Panc1 (cell line): ENCODE measurements at regions not wholly inside any gene's neighbourhood (a gene's known extent, or its start where the extent isn't known, plus 50 kb on each side); places are given as distances from the start of the nearest gene placed in this dataset.

Experiments used
- ATAC-seq: fragments of 200-7000 bp; cut with Tn5 transposase; 2 replicates; pipeline ENCODE4 v1.9.1; 2020; ENCODE audit warnings: mild to moderate bottlenecking, moderate library complexity
- BruUV-seq: library from RNA; stranded (reverse); fragments of 400-500 nt; replicated peaks from 2 replicates; lab custom pipeline; 2021; lab: Mats Ljungman, UMichigan
- CTCF ChIA-PET: fragments of 300-600 bp; sonication (Branson Sonifier 250); formaldehyde crosslinking; loops from one replicate; lab custom pipeline; 2022; ENCODE audit warnings: antibody characterized with exemption; lab: Charles Lee
- POLR2A ChIA-PET: fragments of 300-600 bp; sonication (Branson Sonifier 250); formaldehyde crosslinking; loops from one replicate; lab custom pipeline; 2022; ENCODE audit warnings: antibody characterized with exemption; lab: Charles Lee
- DNase-seq: peaks from one replicate; pipeline ENCODE4 v3.0.0-alpha.2; 2010; ENCODE audit warnings: low read depth, low spot score
- H3K27ac ChIP-seq: 2 replicates; pipeline ENCODE4 v1.5.1; 2011; ENCODE audit warnings: mild to moderate bottlenecking, low read length, inconsistent platforms
- H3K27me3 ChIP-seq: fragments of 200-500 bp; sonication (Bioruptor generic); 2 replicates; pipeline ENCODE4 v1.6.0; 2014; ENCODE audit warnings: low read length, inconsistent platforms; ENCODE audit not compliant: control insufficient read depth, insufficient read depth
- H3K36me3 ChIP-seq: fragments of 200-500 bp; sonication (Bioruptor generic); 2 replicates; pipeline ENCODE4 v1.5.1; 2014; ENCODE audit warnings: inconsistent platforms, mild to moderate bottlenecking, low read length, moderate library complexity; ENCODE audit not compliant: control insufficient read depth, insufficient read depth
- H3K4me1 ChIP-seq: 2 replicates; pipeline ENCODE4 v1.5.1; 2011; ENCODE audit warnings: inconsistent platforms, mild to moderate bottlenecking, low read length, moderate library complexity; ENCODE audit not compliant: control insufficient read depth, insufficient read depth
- H3K4me3 ChIP-seq, 2 experiments: 2 replicates each; pipeline ENCODE4 v1.5.1; 2011 to 2012; ENCODE audit warnings: low read depth in 2 of 2, low read length in 2 of 2, mild to moderate bottlenecking in 2 of 2, inconsistent platforms in 1 of 2, moderate library complexity in 1 of 2
- H3K9me3 ChIP-seq: fragments of 200-500 bp; sonication (Bioruptor generic); 2 replicates; pipeline ENCODE4 v1.5.1; 2014; ENCODE audit warnings: low read depth, mild to moderate bottlenecking, inconsistent platforms, low read length, moderate library complexity; ENCODE audit not compliant: control insufficient read depth, insufficient read depth
- POLR2AphosphoS5 ChIP-seq: IDR thresholded peaks from 2 replicates; pipeline ENCODE4 v1.6.1; 2012; ENCODE audit warnings: mild to moderate bottlenecking, low read depth, low read length, moderate library complexity
- SIN3A ChIP-seq: IDR thresholded peaks from 2 replicates; pipeline ENCODE4 v1.6.1; 2012; ENCODE audit warnings: low read depth, mild to moderate bottlenecking, low read length, moderate library complexity, borderline replicate concordance; ENCODE audit not compliant: insufficient read depth
- TCF7L2 ChIP-seq: IDR thresholded peaks from 2 replicates; pipeline ENCODE4 v1.6.1; 2011; ENCODE audit warnings: mild to moderate bottlenecking, low read depth, low read length, inconsistent platforms
- in situ Hi-C: cut with HindIII; loops from 2 replicates; pipeline ENCODE4 v1.10.0; 2016; ENCODE audit warnings: low sequenced_read_pairs, low pct_unique_long_range_greater_than_20kb
- intact Hi-C: fragments of 100-400 bp; cut with micrococcal nuclease; formaldehyde crosslinking; loops from one replicate; pipeline ENCODE4 v1.10.0; 2022; ENCODE audit not compliant: unreplicated experiment
- TF ChIP-seq, protein P1 (sequence below): fragments of 450-650 bp; IDR thresholded peaks from 2 replicates; pipeline ENCODE4 v1.5.1; 2017; ENCODE audit warnings: mild to moderate bottlenecking
- TF ChIP-seq, protein P2 (sequence below), 2 experiments: IDR thresholded peaks; 2 replicates each; pipeline ENCODE4 v1.6.1; 2011 to 2012; ENCODE audit warnings: low read depth in 2 of 2, control low read depth in 1 of 2, low read length in 1 of 2, mild to moderate bottlenecking in 1 of 2, moderate library complexity in 1 of 2; ENCODE audit not compliant: insufficient read depth in 1 of 2

DNA sequence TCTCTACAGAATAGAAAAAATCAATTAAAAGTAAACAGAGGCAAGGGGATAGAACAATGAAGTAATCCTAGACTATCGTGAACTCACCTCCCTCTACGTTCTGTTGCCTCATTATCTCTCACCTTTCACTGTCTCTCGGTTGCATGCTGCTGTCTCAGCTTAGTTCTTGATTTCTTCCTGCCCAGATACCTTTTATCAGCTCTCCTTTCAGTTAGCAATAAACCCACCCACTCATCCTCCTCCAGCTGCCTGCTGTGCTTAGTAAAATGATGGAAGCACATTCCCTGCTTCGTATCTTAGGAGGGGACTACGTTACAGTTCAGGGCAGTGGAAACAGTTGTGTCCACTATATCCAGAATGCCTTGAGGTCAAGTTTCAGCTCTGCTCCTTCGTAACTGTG, 1709.5 kb upstream of the AGA start:
- no peak for TF ChIP-seq TCF7L2
- TF ChIP-seq SIN3A = no peak
- TF ChIP-seq, protein P1, sequence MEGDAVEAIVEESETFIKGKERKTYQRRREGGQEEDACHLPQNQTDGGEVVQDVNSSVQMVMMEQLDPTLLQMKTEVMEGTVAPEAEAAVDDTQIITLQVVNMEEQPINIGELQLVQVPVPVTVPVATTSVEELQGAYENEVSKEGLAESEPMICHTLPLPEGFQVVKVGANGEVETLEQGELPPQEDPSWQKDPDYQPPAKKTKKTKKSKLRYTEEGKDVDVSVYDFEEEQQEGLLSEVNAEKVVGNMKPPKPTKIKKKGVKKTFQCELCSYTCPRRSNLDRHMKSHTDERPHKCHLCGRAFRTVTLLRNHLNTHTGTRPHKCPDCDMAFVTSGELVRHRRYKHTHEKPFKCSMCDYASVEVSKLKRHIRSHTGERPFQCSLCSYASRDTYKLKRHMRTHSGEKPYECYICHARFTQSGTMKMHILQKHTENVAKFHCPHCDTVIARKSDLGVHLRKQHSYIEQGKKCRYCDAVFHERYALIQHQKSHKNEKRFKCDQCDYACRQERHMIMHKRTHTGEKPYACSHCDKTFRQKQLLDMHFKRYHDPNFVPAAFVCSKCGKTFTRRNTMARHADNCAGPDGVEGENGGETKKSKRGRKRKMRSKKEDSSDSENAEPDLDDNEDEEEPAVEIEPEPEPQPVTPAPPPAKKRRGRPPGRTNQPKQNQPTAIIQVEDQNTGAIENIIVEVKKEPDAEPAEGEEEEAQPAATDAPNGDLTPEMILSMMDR = no peak
- no peak for TF ChIP-seq POLR2AphosphoS5
- TF ChIP-seq, protein P2, sequence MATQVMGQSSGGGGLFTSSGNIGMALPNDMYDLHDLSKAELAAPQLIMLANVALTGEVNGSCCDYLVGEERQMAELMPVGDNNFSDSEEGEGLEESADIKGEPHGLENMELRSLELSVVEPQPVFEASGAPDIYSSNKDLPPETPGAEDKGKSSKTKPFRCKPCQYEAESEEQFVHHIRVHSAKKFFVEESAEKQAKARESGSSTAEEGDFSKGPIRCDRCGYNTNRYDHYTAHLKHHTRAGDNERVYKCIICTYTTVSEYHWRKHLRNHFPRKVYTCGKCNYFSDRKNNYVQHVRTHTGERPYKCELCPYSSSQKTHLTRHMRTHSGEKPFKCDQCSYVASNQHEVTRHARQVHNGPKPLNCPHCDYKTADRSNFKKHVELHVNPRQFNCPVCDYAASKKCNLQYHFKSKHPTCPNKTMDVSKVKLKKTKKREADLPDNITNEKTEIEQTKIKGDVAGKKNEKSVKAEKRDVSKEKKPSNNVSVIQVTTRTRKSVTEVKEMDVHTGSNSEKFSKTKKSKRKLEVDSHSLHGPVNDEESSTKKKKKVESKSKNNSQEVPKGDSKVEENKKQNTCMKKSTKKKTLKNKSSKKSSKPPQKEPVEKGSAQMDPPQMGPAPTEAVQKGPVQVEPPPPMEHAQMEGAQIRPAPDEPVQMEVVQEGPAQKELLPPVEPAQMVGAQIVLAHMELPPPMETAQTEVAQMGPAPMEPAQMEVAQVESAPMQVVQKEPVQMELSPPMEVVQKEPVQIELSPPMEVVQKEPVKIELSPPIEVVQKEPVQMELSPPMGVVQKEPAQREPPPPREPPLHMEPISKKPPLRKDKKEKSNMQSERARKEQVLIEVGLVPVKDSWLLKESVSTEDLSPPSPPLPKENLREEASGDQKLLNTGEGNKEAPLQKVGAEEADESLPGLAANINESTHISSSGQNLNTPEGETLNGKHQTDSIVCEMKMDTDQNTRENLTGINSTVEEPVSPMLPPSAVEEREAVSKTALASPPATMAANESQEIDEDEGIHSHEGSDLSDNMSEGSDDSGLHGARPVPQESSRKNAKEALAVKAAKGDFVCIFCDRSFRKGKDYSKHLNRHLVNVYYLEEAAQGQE (IDR thresholded peaks at IDR 0.05; ENCODE audit: insufficient read depth in 1 of 2, low read depth in 2 of 2, low read length in 1 of 2) = no peak
- no peaks in the 10 kb centered on the region for H3K4me1 ChIP-seq
- DNase-seq = no peak
- no peak for ATAC-seq
- H3K36me3 ChIP-seq = no peaks in the 10 kb centered on the region
- ChIA-PET POLR2A (no interaction called here), CTCF (no interaction called here)
- no TSS peak for BruUV-seq
- no peaks in the 10 kb centered on the region for H3K27me3 ChIP-seq
- in situ Hi-C loops (no loop called here), intact Hi-C loops (no loop called here)
- H3K27ac ChIP-seq = no peak overlapping the region
- H3K4me3 ChIP-seq = no peak overlapping the region
- no peaks in the 10 kb centered on the region for H3K9me3 ChIP-seq

DNA sequence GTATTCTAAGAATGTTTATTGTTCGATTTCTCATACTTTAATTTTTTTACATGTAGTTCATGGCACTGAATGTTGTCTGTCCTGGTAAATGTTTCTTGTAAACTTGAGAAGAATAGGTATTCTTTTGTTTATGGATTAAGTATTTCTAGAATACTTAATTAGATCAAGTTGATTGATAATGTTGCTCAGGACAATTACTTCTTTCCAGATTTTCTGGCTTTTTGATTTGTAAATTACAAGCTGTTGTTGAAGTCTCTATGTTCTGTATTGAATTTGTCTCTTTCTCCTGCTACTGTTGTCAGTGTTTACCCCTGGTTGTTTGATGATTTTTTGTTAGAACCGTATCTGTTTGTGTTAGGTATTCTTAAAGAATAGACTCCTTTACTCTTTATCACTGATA, 1720.9 kb upstream of the AGA start:
- in situ Hi-C loops (no loop called here), intact Hi-C loops (no loop called here)
- H3K36me3 ChIP-seq = no peaks in the 10 kb centered on the region
- ATAC-seq (no peak), DNase-seq (no peak)
- TF ChIP-seq POLR2AphosphoS5 = no peak
- TF ChIP-seq TCF7L2 = no peak
- TF ChIP-seq, protein P2 (IDR thresholded peaks at IDR 0.05; ENCODE audit: insufficient read depth in 1 of 2, low read depth in 2 of 2, low read length in 1 of 2) = no peak
- TF ChIP-seq, protein P1 = no peak
- no peak for TF ChIP-seq SIN3A
- H3K9me3 ChIP-seq = no peaks in the 10 kb centered on the region
- no TSS peak for BruUV-seq
- no peak overlapping the region for H3K4me3 ChIP-seq
- POLR2A ChIA-PET = no interaction called here
- no peaks in the 10 kb centered on the region for H3K4me1 ChIP-seq
- H3K27ac ChIP-seq = no peak overlapping the region
- CTCF ChIA-PET = no interaction called here
- no peaks in the 10 kb centered on the region for H3K27me3 ChIP-seq
